ENCODE measurements at regions not wholly inside any gene's neighbourhood (a gene's known extent, or its start where the extent isn't known, plus 50 kb on each side); places are given as distances from the start of the nearest gene placed in this dataset.
"Not testable (repeated sequence)": the region's sequence is repeated elsewhere in the genome, so short reads cannot be mapped to it uniquely, and the experiment has no call there.

DNA sequence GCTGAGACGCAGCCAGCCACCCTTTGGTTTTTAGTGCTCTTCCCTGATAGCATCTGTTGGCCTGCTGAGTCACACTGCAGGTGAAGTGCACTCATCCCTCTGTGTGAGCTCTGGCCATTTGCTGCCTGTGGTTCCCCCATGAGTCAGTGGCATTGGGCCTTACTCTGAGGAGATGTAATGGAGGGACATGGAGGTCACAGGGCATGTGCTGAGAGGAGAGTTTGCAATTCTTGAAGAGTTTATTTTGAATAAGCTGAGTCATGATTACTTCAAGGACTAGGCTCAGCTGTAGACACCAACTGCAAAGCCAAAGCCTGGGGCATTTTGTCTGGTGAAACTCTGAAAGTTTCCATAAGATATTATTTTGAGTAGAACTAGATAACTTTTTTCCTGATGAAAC is 200.3 kb downstream of the BCL2L11 start:
- not testable (repeated sequence) for DNase-seq

DNA sequence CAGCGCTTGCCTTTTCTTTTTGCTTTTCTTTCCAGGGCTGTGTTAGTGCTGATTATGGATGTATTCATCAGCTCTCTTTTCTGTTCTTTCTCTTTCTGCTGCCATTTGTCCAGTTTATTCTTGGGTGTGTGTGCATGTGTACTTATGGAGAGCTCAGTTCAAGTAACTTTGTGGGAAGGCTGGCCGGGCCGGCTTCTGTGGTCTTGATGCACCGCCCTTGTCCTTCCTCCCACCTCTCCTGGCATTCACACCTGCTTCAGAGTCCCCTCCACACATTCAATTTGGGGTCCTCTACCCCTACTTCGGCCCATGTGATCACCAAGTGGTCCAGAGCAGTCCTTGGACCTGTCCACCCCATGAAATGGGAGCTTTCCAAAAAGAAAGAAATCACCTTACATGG is 202.7 kb downstream of the BCL2L11 start:
- not testable (repeated sequence) for DNase-seq

DNA sequence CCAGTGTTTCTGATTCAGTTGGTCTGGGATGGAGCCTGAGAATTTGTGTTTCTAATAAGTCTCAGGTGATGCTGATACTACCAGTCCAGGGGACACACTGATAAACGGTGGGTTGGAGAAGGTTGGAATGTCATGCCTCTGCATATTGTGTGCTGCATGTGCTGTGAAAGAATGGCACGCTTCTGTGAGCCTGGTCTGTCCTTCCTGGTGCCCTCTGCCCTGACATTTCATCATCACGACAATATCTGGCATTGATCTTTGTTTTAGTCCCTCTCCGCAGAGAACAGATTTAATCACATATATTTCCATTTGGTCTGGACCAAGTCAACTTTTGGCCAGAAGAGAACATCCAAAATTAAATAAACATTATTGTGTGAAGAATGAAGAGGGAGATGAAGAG is 207.0 kb downstream of the BCL2L11 start:
- DNase-seq, result not testable (repeated sequence)

DNA sequence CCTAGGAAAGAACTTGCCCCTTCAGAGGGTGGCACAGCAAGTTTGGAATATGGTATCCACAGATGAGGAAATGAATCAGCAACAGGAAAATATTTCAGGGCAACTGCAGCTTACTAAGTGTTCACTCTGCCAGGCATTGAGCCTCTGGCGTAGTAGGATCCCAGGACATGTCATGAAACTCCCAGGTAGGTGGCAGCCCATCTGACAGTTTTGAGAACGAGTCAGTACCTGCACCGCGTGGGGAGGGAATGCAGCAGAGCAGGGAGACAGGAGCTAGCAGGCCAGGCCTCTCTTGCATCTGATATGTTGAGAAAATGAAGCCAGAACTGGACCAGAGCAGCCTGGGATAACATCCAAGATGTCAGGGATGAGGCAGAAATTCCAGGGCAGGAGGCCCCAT is 208.6 kb downstream of the BCL2L11 start:
- DNase-seq, result not testable (repeated sequence)

DNA sequence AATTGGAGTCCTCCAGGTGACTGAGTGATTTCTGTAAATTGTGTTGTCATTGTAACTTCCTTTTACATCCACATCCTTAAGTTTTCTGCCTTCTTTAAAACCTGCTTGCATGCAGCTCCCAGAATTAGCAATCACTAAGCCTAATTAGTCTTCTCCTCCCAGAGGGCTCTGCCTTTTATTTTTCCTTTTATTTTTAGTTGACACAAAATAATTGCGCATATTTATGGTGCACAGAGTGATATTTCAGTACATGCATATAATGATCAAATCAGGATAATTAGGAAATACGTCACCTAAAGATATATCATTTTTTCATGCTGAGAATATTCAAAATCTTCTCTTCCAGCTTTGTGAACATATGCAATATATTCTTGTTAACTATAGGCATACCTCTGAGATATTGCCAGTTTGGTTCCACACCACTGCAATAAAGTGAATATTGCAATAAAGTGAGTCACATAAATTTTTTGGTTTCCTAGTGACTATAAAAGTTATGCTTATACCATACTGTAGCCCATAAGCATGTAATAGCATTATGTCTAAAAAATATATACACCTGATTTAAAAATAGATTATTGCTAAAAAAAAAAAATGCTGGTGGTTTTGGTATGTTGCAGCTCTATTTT is 210.5 kb downstream of the BCL2L11 start:
- not testable (repeated sequence) for DNase-seq

DNA sequence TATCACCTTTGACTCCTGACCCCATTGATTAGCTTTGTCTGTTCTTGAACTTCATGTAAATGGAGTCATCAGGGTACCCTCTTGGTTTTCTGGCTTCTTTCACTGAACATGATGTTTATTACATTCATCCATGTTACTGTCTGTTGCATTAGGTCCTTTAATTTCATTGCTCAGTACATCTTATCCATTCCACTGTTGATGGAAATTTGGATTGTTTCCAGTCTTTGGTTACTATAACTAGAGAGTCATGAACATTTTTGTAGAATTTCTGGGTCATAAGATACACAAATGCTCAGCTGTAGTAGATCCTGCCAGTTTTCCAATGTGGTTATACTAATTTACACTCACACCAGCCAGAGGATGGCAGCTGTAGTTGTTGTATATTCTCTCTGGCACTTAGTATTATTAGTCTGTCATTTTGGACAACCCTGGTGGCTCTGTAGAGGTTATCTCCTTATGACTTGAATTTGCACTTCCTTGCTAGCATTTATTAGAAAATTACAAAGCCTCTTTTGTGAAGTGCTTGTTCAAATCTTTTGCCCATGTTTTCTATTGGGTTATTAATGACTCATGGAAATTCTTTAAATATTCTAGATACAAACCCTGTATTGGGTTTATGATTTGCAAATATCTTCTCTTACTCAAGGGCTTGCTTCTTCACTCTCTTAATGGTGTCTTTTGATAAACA is 214.7 kb downstream of the BCL2L11 start:
- not testable (repeated sequence) for DNase-seq

DNA sequence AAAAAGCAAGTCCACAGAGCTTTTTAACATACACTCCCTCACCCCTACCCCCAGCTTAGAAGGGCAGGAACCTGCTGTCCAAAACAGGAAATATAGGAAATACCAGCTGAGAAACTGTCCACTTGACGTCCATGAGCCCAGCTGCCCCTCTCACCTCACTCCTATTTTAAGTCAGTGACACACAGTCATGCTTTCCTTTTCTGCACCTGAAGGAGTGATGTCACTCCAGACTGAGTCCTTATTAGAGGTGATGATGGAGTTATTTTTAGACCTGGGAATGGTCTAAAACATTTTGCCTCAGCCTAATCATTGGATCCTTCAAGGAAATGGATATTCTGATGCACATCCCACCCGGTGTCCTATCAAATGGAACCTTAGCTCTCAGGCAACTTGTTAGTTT is 217.8 kb downstream of the BCL2L11 start:
- DNase-seq, result not testable (repeated sequence)

DNA sequence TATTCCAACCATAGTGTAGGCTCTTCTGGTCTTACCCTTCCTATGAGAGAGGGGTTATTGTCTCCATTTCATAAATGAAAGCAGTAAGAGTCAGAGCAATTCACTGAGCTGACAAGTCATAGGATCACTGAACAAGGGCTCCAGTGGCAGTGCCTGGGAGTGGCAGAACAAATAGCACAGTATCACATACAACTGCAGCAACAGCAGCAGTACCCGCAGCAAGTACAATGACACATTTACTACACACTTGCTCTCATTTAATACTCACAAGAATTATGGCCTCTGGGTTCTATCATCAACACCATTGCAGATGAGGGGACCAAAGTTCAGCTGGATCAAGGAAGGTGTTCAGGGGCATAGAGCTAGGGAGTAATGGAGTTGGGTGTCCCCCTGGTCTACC is 218.8 kb downstream of the BCL2L11 start:
- not testable (repeated sequence) for DNase-seq

DNA sequence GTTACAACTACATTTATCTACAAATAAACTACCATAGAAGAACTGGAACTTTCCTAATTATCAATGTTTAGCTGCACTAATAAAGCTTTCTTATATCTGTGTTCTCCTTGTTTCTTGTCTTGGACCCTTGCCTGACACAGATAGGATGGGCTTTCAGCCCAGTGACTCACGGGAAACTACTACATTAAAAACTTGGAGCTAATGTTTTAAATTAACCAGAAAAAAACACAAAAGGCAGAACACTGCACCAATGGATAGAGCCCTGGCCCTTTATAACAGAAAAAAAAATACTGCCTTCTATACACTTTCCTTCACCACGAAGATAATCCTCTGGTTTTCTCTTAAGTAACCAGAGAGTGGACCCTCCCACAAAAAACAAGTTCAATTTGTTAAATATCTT is 223.9 kb downstream of the BCL2L11 start:
- not testable (repeated sequence) for DNase-seq

DNA sequence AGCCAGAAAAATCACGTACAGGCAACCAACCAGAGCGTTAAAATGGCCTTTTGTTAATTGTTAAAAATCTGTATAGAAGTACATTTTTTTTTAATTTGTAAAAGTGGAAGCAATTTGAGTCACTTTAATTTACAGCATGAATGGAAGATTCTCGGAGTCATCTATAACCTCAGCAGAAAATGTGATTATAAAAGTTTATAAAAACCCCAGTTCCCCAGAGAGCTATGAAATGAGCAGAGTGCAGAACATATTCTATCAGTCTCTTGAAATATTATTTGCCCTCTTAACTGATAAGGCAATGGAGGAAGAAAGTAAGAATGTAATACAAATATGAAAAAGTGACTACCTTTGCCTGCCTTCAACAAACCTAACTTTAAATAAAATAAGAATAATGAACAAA is 224.7 kb downstream of the BCL2L11 start:
- not testable (repeated sequence) for DNase-seq

DNA sequence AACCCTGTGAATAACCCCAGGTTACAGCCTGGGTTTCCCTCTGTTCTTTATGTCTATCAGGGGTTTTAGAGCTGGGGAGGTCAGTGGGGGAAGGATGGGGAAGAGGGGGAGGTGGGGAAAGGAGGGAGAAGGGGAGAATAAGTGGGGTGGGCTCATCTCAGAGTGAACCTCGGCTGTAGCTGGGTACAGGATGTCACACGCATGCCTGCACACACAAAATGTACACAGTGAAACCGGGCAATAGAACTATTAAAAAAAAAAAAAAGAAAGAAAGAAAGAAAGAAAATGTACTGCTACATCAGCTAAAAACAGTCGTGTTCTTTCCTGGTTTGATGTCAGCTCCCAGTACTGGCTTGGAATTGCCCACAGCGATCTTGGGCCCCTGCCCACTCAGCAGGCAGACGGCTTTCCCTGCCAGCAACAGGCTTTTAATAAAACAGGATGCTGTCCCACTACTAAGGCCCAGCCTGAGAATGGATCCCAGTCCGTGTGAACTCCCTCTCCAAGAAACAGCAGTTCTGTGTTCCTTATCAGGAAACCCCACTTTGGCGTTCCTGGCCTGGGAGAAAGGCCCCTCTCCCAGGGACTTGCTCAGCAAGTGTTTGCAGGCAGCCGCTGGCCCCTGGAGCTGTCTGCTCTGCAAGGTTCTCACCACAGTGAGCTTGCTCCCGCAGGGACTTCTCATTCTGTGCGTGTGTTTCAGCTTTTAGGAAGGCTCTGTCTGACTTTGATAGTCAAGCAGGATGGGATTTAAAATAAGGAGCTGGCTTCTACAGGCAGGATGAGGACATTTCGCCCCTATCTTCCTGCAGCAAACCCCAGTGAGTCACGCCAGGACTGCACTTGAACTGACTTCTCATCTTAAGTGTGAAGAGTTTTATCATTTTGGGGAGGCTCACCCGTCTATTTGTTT is 225.6 kb downstream of the BCL2L11 start:
- not testable (repeated sequence) for DNase-seq

DNA sequence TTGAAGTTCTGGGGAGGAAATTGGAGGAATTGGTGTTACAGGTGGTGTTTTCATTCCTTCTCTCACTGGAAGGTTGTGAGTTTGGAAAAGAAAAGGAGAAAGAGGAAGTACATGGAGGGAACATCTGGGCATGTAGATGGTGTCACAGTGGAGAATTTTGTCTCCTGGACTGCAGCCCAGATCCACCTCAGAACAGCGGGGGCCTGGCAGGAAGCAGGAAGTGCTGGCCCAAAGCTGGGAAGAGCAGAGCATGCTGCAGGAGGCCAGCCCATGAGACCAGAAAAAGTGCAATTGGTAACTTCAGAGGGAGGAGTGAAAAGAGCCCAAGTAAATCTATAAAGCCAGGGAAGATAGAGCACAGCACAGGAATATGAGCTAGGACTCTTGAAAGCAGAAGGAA is 227.0 kb downstream of the BCL2L11 start:
- not testable (repeated sequence) for DNase-seq

DNA sequence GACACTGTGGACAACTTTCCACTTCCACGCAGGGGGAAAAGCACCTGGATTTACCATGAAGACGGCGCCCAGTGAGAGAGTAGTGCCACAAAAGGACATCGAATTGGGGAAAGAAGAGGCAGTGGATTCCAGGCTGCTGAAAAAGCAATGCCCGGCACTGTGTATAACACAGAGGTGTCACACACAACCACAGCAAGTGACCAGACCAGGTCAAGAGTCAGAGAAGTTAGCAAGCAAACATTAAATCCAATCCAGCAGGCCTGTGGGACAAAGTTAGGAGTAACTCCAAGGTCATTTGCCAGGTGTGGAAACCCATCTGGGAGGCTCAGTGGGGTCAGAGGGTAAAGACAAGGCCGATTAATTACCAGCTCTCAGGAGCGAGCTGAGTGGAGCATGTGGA is 227.6 kb downstream of the BCL2L11 start:
- DNase-seq, result not testable (repeated sequence)

DNA sequence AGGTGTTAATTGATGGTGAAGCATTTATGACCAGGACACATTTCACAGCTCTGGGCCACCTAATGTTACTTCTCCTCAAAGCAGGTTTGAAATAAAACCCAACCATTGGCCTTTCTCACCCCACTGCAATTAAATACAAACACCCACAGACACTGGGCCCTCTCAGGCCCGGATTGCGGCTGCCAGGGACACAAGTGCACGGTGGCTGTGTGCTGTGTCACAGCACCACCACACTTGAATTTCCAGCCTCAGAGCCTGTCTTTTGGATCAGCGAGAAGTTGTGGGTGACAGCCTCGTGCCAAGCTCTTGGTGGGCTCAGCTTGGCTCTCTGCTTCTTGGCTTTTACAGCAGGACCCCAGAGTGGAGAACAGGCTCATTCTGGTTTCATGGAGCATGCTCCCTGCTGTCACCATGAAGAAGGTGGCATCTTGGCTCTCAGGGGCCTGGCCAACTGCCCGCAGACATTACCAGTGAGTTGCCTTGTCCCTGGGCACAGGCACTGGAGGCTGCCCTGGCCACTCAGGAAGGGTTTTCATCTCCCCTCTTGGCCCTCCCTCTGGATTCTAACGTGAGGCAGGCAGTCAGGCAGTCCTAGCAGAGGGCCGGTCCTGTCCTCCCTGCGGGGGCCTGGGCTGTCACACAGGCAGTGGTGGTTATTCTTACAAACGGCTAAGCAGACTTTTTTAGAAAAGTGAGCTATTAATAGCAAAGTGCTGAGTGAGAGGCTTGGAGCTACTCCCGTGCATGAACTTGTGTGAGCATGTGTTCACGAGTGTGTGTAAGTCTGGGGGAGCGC is 234.5 kb downstream of the BCL2L11 start:
- not testable (repeated sequence) for DNase-seq

DNA sequence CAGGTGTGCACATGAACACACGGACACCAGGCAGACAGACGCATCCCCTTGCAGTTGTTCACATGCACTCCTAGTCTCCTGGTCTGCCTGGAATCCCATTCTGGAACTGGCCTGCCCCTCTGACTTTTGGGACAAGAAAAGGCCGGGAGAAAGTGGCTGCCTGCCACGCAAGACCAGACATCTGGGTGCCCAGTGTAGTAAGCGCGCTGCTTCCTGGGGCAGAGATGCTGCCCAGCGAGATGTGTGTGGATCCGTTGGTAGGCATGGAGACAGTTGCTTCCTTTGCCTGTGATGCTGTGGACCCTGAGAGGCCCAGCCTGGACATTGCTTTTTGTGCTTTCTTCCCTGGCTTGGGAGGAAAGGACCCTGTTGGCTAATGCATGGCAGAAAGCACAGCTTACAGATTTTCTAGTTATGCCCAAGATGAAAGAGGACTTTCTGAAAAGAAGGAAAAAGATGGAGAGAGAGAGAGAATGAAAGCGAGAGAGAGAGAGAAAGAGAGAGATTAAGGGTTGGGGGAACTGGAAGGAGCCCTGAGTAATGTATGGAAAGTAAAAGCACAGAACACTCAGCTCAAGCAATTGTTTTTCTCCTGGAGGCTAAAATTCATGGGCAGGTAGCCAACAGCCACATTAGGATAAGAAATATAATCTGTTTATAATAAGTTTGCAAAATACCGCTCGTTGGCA is 235.3 kb downstream of the BCL2L11 start:
- not testable (repeated sequence) for DNase-seq

DNA sequence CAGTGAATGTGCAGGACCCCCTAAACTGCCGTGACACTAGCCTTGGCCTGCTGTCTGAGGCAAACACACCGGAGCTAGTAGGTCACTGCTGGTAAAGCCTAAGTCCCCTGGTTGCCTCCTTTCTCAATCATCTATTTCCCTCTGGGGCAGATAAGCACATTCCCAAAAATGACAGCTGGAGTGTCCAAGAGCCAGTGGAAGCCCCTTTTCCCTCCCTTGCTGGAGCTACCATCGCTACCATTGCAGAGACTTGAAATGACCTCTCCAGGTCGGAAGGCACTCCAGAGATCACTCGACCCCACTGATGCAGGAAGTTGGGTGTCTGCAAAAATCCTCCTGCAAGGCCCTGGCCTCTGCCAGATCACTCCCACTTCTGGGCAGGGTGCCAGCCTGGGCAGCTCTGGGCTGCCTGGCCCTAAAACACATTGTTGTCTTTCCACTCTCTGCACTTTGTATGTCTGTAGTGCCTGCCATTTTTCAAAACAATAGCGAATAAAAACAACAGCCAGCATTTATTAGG is 235.9 kb downstream of the BCL2L11 start:
- not testable (repeated sequence) for DNase-seq

DNA sequence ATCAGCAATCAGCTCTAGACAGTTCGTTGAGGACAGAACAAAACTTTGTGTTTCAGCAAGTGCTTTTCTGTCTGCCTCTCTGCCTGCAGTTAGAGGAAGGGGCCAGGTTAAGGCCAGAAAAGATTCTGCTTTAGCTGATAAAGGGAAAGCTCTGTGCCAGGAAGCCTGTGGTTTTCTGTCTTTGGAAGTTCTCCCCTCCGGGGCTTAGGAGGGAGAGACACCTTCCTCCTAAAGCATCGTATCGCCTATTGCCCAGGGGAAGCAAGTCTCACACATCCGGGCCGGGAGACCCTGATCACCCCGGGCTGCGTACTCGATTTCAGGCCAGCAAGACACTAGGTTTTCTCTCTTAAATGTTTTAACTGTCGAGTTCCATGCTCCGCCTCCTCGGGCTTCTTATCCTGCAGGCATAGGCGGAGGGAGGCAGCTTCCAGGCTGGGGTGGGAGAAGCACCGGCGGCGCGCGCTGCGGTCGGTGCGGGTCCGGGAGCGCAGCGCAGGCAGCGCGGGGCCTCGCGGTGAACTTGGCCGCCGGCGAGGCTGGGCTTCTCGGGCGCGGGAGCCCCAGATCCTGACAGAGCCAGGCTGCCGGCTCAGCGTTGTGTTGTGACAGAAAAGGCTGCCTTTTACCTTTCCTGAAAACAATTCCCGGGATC is 245.4 kb downstream of the BCL2L11 start:
- not testable (repeated sequence) for DNase-seq

DNA sequence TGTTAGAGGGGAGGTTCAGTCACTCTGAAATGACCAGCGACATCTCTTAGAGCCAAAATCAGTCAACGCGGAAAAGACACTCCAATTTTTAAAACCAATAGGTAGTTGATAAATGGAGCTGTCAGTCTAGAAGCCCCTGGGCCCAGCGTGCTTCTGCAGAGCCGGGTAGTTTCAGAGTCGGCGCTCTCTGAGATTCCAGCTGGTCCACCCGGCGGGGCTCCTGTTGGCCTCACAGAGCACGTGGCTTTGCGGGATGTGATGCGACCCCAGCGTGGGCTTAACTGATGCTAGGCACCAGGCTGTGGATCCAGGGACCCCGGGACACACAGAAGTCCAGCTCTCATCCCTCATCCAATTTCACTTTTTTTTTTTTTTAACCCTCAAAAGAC is 245.9 kb downstream of the BCL2L11 start:
- not testable (repeated sequence) for DNase-seq

DNA sequence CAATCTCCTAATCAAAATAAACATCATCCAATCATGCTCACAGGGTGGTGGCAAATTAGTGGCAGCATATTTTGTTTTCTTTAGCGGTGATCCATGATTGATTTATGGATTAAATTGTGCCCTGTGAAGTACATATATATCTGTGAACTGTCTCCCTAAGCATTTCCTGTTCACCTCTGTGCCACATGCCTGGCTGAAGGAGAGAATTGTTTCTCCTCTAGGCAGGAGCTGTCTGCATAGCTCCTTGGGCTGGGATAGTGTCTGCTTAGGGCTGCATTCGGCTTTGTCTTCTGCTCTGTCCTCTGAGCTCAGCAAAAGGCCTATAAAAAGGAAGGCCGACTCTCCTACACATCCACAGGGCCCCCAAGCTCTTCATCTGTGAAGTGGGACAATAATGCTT is 246.4 kb downstream of the BCL2L11 start:
- DNase-seq, result not testable (repeated sequence)

DNA sequence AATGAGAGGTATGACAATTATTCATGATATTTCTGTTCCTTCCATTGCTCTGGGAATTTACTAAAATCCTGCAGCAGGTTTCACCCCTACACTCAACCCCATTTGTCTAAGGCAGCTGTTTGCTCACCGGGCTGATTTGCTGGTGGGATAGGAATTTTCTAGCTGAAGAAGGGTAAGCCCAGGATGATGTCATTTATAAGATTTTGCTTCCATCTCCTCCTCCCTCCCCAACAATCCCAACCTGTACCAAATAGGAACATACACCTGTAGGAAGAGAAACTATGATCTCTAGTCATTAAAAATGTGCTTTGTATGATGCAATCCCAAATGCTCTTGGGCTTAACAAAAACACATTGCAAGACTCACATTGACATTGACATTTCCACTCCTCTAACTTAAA is 247.2 kb downstream of the BCL2L11 start:
- DNase-seq, result not testable (repeated sequence)

DNA sequence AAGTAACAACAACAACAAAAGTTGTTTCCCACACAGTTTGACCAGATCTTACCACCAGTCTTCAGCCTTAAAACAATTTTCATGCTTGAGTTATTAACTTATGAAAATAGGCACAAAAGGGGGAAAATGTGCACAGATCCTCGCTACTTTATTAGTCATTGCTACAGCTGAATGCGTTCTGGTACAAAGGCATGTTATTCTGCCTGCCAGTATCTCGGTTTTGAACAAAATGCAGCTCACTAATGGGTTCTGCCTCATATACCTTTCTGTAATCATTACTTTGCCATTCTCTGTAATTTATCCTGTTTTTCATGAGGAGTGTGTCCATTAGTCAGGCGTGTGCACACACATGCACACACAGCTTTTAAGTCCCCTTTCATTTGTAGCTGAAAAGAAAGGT is 247.6 kb downstream of the BCL2L11 start:
- DNase-seq, result not testable (repeated sequence)
